ENCODE measurements at regions not wholly inside any gene's neighbourhood (a gene's known extent, or its start where the extent isn't known, plus 50 kb on each side); places are given as distances from the start of the nearest gene placed in this dataset.

DNA sequence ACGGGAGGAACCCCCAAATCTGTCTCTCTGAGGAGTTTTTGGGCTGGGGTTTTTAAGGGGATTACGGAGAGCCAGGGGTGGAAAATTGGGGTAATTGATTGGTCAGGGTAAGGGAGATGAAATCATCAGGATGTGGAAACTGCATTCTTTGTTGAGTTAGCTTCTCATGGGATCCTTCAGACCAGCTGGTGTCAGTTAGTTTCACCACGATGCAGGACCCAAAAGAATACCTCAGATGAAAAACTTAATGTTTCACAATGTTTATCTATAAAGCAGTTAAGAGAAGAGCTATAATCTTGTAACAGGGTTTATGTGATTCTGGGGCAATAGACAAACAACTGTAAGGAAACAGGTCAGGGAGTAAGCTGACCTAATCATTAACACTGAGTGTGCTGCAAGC is 230.8 kb downstream of the POU4F1 start:
- Histone ChIP-seq H3K4me2 (ENCODE audit: low read depth, low read length, poor library complexity, severe bottlenecking) (no peak overlapping the region), H2AFZ (ENCODE audit: low read depth, low read length, severe bottlenecking) (no peak overlapping the region), H4K20me1 (ENCODE audit: low read depth, low read length) (no peaks in the 10 kb centered on the region), H3K79me2 (ENCODE audit: insufficient read depth, low read length) (no peaks in the 10 kb centered on the region), H3K36me3 (ENCODE audit: low read length) (no peaks in the 10 kb centered on the region), H3K27me3 (ENCODE audit: low read length) (no peaks in the 10 kb centered on the region), H3K4me3 (ENCODE audit: insufficient read depth, low read length, poor library complexity, severe bottlenecking) (no peak overlapping the region), H3K9me2 (replicated peaks; ENCODE audit: insufficient read depth, low read length) (no peaks in the 10 kb centered on the region), H3K9ac (ENCODE audit: low read length) (no peak overlapping the region), H3F3A (ENCODE audit: insufficient read depth) (no peaks in the 10 kb centered on the region), H3K27ac (ENCODE audit: low read depth, low read length) (no peak overlapping the region), H3K9me3 (ENCODE audit: insufficient read depth, low read length) (no peaks in the 10 kb centered on the region)
- TF ChIP-seq EZH2phosphoT487 (conservative IDR thresholded peaks at IDR 0.05; ENCODE audit: low read length) = no peak
- TF ChIP-seq, protein P1, sequence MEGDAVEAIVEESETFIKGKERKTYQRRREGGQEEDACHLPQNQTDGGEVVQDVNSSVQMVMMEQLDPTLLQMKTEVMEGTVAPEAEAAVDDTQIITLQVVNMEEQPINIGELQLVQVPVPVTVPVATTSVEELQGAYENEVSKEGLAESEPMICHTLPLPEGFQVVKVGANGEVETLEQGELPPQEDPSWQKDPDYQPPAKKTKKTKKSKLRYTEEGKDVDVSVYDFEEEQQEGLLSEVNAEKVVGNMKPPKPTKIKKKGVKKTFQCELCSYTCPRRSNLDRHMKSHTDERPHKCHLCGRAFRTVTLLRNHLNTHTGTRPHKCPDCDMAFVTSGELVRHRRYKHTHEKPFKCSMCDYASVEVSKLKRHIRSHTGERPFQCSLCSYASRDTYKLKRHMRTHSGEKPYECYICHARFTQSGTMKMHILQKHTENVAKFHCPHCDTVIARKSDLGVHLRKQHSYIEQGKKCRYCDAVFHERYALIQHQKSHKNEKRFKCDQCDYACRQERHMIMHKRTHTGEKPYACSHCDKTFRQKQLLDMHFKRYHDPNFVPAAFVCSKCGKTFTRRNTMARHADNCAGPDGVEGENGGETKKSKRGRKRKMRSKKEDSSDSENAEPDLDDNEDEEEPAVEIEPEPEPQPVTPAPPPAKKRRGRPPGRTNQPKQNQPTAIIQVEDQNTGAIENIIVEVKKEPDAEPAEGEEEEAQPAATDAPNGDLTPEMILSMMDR (IDR thresholded peaks at IDR 0.05; ENCODE audit: insufficient read depth, low read length, poor library complexity, severe bottlenecking) = no peak

DNA sequence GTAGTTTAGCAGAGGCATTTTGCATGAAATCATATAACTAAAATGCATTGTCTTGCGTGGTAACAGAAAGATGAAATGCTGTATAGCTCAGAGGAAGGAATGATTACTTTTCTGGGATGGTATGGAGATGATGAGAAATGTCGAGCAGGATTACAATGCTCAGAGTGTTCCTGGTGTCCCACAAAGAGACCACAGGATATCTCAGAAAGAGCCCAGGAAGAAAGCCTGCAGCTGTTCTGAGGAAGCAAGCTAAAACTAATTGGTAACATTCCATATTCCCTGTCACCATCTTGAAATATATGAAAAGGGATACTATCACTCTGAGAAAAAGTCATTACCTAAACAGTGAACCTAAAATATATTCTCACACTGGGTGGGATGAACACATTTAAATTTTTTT is 233.1 kb downstream of the POU4F1 start:
- no peaks in the 10 kb centered on the region for H4K20me1 ChIP-seq (ENCODE audit: low read depth, low read length)
- no peaks in the 10 kb centered on the region for H3F3A ChIP-seq (ENCODE audit: insufficient read depth)
- no peak for TF ChIP-seq EZH2phosphoT487 (conservative IDR thresholded peaks at IDR 0.05; ENCODE audit: low read length)
- TF ChIP-seq, protein P1 (IDR thresholded peaks at IDR 0.05; ENCODE audit: insufficient read depth, low read length, poor library complexity, severe bottlenecking) = no peak
- no peaks in the 10 kb centered on the region for H3K9me3 ChIP-seq (ENCODE audit: insufficient read depth, low read length)
- no peak overlapping the region for H3K4me3 ChIP-seq (ENCODE audit: insufficient read depth, low read length, poor library complexity, severe bottlenecking)
- no peaks in the 10 kb centered on the region for H3K9me2 ChIP-seq (replicated peaks; ENCODE audit: insufficient read depth, low read length)
- H3K79me2 ChIP-seq (ENCODE audit: insufficient read depth, low read length) = no peaks in the 10 kb centered on the region
- no peaks in the 10 kb centered on the region for H3K36me3 ChIP-seq (ENCODE audit: low read length)
- H2AFZ ChIP-seq (ENCODE audit: low read depth, low read length, severe bottlenecking) = no peak overlapping the region
- H3K27ac ChIP-seq (ENCODE audit: low read depth, low read length) = no peak overlapping the region
- H3K4me2 ChIP-seq (ENCODE audit: low read depth, low read length, poor library complexity, severe bottlenecking) = no peak overlapping the region
- H3K27me3 ChIP-seq (ENCODE audit: low read length) = no peaks in the 10 kb centered on the region
- no peak overlapping the region for H3K9ac ChIP-seq (ENCODE audit: low read length)

DNA sequence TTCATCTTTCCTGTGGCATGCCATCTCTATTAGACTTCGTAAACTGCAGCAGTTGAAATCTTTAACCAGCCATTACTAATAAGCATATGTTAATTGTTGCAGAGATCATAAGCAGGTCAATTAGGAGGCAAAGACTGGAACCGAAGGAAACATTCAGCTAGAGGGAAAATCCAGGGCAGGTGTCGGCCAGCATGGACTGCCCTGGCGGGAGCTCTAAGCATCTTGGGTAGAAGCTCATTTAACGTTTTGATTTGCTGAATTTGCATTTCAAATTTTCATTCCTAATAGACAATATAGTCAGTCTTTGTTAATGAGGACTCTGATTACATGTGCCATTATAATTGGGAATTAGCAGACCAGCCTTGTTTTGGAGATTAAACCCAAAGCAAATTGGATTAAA is 238.6 kb downstream of the POU4F1 start:
- H3K9me3 ChIP-seq (ENCODE audit: insufficient read depth, low read length) = no peaks in the 10 kb centered on the region
- TF ChIP-seq, protein P1 (IDR thresholded peaks at IDR 0.05; ENCODE audit: insufficient read depth, low read length, poor library complexity, severe bottlenecking) = no peak
- TF ChIP-seq EZH2phosphoT487 (conservative IDR thresholded peaks at IDR 0.05; ENCODE audit: low read length) = no peak
- no peak overlapping the region for H3K27ac ChIP-seq (ENCODE audit: low read depth, low read length)
- H4K20me1 ChIP-seq (ENCODE audit: low read depth, low read length) = no peaks in the 10 kb centered on the region
- no peaks in the 10 kb centered on the region for H3F3A ChIP-seq (ENCODE audit: insufficient read depth)
- no peak overlapping the region for H3K4me3 ChIP-seq (ENCODE audit: insufficient read depth, low read length, poor library complexity, severe bottlenecking)
- H2AFZ ChIP-seq (ENCODE audit: low read depth, low read length, severe bottlenecking) = no peak overlapping the region
- H3K27me3 ChIP-seq (ENCODE audit: low read length) = no peaks in the 10 kb centered on the region
- no peak overlapping the region for H3K4me2 ChIP-seq (ENCODE audit: low read depth, low read length, poor library complexity, severe bottlenecking)
- H3K9me2 ChIP-seq (replicated peaks; ENCODE audit: insufficient read depth, low read length) = no peaks in the 10 kb centered on the region
- no peak overlapping the region for H3K9ac ChIP-seq (ENCODE audit: low read length)
- no peaks in the 10 kb centered on the region for H3K79me2 ChIP-seq (ENCODE audit: insufficient read depth, low read length)
- H3K36me3 ChIP-seq (ENCODE audit: low read length) = no peaks in the 10 kb centered on the region
